Fibroblast of skin of right biceps (primary cell): ENCODE measurements at regions not wholly inside any gene's neighbourhood (a gene's known extent, or its start where the extent isn't known, plus 50 kb on each side); places are given as distances from the start of the nearest gene placed in this dataset.
A peak's percentile ranks its signal among the peaks of the same experiment; 100 is the strongest.

Source experiments
- DNase-seq: peaks from one replicate; pipeline ENCODE4 v3.0.0-alpha.2; 2013

DNA sequence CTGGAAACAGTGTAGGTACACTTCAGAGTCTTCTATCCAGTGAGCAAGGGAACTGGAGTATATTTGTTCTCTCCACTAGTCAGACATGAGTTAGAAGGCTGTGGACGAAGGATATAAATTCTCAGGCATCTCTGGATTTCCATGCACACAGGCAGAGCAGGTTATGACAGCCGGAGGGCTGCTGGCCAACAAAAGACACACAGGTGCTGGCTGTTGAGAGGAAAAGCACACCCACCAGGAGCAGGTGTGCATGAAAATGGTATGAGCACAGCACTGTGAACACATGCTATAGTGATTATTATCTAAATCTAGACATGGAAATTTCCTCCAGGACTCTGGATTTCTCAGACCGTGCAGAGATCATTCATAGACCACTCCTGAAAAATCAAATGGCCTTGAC is 444.7 kb upstream of the RPS6KA3 start:
- DNase-seq: no peak

DNA sequence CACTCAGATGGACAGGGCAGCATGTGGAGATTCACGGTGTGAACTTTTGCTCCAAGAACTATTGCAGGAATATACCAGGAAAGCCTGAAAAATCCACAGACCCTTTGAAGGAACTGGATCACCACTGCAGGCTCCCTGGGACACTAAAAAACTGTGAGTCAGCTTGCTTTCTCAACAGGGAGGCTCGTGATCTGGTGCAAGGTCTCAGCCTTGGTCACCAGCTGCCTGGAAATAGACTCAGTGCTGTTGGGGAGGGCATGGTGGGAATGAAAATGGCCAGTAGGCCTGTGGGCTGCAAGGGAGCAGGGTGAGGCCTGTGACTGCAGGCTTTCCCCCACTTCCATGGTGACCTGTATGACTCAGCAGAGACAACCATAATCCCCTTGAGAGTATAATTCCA is 426.4 kb upstream of the RPS6KA3 start:
- peak; percentile 14 for DNase-seq

DNA sequence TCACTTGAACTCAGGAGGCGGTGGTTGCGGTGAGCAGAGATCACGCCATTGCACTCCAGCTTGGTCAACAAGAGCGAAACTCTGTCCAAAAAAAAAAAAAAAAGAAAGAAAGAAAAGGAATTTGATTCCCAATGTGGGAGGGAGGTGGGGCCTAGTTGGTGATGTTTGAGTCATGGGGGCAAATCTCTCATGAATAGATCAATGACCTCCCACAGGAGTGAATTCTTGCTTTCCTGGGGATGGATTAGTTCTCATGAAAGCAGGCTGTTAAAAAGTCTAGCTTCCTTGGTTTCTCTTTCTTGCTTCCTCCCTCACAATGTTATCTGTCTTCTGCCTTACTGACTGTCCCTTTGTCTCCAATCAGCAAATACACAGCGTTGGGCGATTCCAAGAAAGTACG is 419.5 kb upstream of the RPS6KA3 start:
- no peak for DNase-seq

DNA sequence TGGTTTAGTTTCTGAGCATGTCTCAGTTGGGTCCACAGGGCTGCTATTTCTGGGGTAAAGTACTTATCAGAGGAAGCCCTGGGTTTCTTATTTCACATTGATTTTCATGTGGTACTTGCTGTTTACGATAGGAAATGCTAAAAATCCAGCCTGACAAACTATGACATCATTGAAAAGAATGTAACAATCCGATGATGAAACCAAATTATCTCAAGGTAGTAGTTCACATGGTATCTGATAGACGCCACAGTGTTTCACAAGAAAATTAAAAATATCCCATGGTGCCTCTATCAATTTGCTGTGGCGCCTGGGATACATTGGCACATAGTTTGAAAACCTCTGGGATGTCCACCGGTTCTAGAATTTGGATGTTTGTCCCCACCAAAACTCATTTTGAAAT is 418.9 kb upstream of the RPS6KA3 start:
- peak; percentile 9 for DNase-seq

DNA sequence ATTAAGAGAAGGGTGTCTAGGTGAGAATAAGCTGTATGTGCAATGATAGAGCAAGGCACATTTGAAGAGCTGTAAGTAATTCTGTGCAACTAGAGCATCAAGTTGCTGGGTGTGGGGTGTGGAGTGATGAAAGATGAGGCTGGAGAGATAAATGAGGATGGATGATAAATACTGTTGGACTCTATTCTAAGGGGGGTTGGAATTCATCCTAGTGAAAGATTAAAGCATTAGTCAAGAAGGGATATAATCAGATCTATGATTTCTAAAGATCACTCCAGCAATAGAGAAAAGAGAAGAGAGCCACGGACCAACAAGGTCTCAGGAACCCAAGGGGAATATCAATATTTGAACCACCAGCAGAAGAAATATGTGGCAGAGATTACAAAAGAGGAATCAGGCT is 415.0 kb upstream of the RPS6KA3 start:
- DNase-seq: peak; percentile 83

DNA sequence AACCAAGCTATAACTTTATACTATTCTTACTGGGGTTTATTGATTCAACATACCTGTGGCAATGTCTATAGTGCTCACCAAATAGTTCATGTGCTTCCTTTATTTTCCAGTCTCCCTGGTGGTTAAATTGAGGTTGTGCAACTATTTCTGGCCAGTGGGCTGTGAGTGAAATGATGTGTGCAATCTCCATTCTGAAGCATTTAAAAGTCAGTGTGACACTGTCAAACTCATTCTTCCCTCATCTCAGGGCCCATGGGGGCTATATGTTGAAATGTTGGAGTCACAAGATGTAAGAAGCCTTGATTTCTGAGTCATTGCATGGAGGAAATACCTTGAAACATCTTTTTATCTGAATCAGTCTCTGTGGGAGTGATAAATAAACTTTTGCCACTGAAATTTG is 414.3 kb upstream of the RPS6KA3 start:
- peak; percentile 92 for DNase-seq

DNA sequence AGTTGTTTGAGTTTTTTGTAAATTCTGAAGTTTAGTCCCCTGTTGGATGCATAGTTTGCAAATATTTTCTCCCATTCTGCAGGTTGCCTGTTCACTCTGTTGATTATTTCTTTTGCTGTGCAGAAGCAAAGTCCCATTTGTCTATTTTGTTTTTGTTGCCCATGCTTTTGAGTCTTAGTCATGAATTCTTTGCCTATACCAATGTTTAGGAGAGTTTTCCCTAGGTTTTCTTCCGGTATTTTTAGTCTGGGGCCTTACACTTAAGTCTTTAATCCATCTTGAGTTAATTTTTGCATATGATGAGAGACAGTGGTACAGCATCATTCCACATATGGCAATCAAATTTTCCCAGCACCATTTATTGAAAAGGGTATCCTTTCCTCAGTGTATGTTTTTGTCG is 405.8 kb upstream of the RPS6KA3 start:
- DNase-seq: peak; percentile 33

DNA sequence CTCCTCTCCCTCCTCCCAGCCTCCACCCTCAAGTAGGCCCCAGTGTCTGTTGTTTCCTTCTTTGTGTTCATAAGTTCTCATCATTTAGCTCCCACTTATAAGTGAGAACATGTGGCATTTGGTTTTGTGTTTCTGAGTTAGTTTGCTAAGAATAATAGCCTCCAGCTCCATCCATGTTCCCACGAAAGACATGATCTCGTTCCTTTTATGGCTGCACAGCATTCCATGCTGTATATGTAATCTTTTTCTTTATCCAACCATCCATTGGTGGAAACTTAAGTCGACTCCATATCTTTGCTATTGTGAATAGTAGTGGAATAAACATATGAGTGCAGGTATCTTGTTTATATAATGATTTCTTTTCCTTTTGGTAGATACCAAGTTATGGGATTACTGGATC is 405.0 kb upstream of the RPS6KA3 start:
- DNase-seq: peak; percentile 38

DNA sequence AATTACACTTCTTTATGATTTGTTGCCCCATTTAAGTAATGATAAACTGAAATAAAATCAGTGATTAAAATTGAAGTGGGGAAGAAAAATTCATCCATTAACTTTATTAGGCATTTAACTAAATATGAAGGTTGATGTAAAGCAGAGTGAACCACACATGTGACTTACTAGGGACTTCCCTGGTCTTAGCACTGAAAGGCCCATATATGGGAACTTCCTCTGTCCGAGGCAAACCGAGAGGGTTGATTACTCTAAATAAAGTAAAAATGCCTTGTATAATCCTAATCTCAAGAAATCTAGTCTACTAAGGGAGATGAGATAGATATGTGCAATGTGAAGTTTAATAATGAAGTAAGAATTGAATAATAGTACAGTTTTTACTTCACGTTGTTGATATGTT is 403.9 kb upstream of the RPS6KA3 start:
- no peak for DNase-seq

DNA sequence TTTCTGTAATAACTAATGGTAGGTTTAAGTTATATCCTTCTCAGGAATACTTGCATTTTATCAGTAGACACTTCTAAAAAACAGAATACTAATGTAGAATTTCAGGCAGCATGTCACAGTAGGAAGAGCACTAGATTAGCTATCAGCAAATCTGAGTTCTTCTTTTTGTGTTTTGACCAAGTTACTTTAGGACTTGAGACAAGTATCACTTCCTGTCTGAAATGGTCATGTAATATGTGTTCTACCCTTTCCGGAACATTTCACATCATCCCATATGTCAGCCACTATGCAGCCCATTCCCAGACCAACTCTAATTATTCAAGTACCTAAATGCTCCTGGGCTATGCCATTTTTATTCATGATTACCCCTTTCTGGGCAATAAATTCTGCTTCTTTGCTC is 401.8 kb upstream of the RPS6KA3 start:
- no peak for DNase-seq

DNA sequence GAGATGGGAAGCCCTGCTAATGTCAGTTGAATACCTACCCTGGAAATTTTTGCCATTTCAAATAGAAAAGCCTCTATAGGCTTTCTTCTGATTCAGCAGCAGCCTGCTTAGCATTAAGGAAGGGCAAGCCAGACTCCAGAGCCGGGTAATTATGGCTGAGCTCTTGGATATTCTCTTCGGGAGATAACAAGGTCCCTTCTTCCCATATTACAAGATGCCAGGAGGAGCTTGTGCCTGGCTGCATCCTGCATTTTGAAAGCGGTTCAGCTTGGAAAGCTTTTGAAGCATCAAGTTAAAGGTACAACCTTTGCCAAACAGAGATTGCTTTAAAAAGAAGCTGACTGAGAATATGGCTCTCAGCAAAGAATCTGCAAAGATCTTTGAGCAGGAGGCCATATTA is 399.6 kb upstream of the RPS6KA3 start:
- no peak for DNase-seq

DNA sequence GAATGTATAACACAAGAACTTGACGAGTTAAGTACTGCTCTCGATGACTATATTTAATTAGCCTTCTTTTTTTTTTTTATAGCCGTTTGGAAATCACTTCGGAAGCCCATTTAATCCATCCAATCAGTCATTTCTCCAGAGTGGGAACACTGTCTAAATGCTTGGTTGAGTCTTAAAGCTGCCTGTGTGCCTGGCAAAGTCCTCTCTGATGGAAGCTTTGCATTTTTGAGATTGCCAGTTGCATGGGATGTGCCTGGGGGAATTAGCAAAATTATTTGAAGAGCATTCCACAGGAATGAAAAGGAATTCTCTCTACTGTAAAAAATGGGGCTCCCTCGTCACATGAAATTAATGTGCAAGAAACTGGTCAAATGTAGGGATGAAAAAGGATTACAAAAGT is 398.8 kb upstream of the RPS6KA3 start:
- peak; percentile 51 for DNase-seq

DNA sequence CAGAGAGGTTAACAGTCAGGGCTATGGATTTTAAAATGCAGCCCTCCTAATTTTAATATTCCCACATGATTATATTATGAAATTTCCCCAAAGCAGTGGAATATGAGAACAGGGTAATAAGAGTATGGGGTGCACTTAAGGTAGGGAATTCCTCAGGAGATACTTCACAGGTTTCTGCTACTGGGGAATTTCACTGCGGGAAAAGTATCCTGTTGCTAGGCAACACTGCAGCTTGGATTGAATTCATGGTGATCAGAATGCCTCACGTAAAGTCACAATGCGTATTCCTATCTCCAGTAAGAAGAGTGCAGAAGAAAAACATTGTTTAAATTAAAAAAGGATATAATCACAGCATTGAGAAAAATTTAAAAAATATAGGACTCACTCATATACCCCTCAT is 398.1 kb upstream of the RPS6KA3 start:
- DNase-seq: no peak

DNA sequence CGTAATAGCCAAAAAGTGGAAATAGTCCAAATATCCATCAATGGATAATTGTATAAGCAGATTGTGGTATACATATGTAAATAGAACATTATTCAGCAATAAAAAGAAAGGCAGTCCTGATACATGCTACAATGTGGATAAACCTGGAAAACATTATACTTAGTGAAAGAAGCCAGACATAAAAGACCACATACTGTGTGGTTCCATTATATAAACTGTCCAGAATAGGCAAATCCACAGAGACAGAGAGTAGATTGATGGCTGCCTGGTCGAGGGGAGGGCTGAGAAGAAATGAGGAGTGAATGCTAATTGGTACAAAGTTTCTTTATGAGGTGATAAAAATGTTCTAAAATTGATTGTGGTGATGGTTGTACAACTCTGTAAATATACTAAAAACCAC is 397.4 kb upstream of the RPS6KA3 start:
- DNase-seq: no peak

DNA sequence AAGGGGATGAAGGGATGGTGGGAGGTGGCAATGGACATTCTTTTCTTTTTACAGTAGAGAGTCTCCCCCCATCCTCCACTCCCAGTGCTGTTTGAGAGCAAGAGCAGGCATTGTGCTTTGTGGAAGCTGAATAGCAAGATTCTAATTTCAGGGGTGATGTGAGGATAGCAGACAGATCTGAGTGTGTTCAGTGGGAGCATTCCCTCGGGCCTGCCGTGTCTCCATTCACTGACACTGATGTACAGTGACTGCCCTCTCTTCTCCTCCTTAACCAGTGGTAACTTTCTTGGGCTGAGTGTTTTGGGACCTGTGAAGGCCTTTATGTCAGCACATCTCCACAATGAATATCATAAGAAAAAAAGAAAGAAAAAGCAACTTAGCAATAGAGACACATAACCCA is 396.6 kb upstream of the RPS6KA3 start:
- DNase-seq: no peak

DNA sequence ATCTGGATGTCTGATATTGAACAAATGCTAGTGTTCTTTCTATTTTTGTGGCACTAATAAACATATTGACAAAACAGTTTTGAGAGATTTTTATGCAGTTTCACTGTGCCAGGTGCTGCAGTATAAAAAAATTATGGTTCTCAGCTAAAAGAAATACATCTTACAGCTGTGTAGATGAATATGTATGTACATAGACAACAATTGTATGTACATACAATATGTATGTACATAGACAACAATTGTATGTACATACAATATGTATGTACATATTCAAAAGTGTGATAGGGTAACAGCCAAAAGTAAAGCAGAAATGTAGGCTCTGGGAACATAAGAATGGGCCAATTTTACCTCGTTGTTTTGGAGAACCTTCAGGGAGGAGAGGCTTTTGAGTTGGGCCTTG is 390.0 kb upstream of the RPS6KA3 start:
- no peak for DNase-seq

DNA sequence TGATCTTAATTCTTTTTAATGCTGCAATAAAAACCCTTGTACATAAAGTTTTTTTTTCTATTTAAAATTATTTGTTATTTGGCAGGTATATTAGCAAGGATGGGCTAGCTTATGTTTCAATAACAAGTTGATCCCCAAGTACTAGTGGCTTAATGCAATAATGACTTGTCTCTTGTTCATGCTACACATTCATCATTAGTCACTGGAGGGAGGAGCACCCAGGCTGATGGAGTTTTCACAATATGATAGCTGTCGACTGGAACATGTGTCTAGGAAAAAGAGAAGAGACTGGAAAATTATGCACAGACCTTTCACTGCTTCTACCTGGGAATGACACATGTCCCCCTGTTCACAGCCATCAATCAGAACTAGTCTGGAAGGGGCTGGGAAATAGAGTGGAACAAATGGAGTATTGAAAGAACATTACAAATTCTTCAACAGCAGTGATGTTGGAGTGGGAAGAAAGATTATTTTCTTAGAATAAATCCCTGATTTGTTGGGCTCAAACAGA is 387.9 kb upstream of the RPS6KA3 start:
- no peak for DNase-seq

DNA sequence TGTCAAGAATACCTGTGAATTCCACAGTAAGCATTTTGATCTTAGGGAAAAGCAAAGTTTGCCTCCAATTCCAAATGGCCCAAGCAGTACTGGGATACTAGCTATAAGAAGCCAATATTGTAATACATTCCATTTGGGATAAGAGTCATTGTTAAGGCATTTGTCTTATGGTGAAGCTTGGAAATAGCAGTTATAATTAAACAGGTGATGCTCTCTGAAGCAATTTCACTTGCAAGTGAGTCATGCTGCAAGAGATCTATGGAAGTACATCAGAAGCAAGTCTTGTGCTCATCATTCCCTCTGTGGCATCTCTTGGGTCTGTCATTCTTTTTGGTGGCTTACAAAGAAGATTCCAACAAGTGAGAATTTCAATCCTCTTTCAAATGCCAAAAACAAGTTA is 386.4 kb upstream of the RPS6KA3 start:
- DNase-seq: peak; percentile 39

DNA sequence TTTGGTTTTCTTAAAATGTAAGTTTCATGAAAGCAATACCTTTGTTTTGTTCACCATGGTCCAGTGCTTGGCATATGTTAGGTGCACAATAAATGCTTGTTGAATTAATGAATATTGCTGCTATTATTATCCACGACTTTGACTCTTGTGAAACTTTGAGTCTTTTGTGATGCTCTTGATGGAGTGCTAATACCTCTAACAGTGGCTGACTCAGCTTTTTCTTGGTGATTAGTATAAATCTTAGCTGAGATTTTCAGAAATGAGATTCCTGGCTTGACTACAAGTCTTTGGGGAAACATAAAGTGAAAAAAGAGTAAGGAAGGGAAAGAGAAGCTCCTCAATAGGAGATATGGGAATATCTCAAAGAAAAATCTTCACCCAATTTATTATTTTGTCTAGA is 375.2 kb upstream of the RPS6KA3 start:
- DNase-seq: no peak

DNA sequence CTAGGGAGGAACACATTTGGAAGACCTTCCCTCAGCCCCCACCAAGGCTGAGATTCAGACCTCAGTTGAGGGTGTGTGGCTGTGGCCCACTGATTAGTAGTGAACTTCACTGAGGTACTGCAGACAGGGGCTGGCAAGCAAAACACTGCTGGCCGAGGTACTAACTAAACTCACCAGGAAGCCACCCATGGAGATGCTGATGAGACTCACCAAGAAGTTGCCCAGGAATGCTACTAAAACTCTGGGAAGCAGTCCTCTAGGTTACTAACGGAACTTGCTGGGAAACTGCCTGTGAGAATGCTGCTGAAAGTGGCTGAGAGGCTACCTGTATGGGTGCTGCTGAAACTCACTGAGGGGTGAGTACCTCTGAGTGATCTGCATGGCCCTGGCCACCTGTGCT is 372.4 kb upstream of the RPS6KA3 start:
- no peak for DNase-seq

DNA sequence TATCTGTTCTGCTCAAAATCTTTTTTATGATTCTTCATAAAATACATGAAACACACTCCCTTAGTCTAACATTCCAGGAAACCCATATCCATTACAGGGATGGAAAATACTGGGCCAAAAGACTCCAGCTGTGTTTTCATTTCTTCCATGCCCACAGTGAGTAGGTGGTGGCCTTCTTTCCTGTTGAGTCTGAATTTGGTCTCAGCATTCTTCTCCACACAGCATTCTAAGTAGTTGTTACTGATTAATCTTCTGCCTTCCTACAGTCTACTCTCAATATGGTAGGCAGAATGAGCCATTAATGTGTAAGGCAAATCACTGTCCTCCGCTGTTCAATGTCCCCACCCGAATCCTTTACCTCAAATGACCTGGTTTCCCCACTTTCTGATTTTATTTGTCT is 370.6 kb upstream of the RPS6KA3 start:
- no peak for DNase-seq

DNA sequence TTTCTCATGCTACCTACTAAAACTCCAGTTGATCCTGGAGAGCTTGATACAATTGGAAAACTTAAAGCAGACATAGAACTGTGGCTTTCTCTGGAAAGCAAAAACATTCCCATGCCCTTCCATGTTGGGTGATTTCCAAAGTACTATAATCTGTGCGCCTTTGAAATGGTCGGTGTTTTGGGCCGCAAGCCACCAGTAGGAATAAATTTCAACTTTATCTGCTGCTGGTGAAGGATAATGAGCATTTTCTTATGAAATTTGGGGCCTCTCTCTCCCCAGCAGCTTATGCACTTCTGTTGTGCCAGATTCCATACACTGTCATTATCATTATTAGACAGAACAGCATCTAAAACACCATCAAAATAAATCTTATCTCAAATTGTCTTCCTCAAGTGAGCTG is 366.7 kb upstream of the RPS6KA3 start:
- DNase-seq: no peak

DNA sequence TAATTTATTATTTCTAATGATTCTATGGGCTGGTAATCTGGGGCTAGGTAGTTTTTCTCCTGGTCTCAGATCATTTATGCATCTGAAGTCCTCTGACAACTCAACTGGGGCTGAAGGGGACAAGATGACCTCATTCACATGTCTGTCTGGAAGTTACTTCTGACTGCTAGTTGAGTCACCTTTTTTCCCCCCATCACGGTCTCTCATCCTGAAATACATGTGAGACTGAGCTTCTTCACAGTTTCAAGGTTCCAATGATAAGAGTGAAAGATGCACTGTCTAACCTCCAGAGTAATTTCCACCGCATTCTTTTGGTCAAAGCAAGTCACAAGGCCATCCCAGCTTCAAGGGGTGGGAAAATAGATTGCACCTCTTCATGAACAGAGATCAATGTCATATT is 356.7 kb upstream of the RPS6KA3 start:
- peak; percentile 76 for DNase-seq

DNA sequence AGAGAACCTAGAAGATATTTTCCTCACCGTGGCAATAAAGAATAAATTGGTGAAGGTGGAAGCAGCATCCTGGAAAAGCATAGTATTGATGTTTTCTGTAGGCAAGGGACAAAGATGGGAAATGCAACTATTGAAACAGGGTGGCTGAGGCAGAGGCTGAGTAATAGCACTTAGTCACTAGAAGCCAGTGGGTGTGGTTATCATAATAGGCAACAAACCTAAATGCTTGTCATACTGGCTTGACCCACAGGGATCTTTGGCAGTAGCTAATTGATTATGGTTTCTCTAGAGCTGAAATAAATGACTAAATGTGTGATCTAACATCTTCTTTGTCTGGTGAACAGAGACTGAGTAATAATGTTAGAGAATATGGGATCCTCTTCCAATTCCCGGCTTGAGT is 353.6 kb upstream of the RPS6KA3 start:
- DNase-seq: peak; percentile 83

DNA sequence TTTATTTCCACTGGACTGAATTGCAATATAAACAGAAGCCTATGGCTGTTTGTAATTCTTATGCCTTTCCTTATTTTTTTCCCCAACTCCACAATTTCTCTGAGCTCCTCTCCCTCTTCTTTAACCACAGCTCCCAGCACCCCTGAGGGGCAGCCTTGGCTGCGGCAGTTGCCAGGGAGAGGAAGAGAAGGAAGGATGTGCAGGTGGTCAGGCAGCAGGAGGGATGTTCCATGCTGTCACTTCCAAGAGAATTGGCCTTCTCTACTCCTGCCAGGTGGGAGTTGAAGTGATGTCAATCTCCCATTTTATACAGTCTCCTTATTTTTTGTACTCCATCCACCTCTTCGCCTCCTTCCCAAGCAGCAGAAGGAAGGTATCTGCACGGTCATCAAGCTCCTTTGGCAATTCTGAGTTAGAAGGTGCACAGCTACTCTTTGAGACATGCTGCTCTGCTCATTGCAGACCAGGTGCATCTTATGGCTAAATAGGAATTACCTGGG is 343.3 kb upstream of the RPS6KA3 start:
- no peak for DNase-seq

DNA sequence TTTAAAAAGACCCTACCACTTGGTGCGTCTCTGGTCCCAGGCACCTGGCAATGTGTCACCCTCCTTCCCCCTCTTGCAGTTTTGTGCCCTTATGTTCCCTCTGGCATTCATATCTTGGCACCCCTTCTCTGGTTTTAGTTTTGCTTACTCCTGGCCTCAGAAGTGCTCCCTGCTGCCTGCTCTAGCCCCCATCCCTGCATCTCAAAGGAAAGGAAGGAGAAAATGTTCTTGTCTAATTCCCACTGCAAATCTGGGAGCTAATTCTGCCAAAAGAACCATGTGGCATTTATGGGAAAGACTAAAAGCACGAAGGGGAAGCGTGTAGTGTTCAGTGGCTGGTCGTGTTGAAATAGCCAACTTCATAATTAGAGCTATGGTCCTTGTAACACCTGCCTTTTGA is 340.1 kb upstream of the RPS6KA3 start:
- DNase-seq: no peak
